ENCODE measurements at regions not wholly inside any gene's neighbourhood (a gene's known extent, or its start where the extent isn't known, plus 50 kb on each side); places are given as distances from the start of the nearest gene placed in this dataset.
"Not testable (repeated sequence)": the region's sequence is repeated elsewhere in the genome, so short reads cannot be mapped to it uniquely, and the experiment has no call there.

- ChIA-PET POLR2A (interaction anchor here (0.6 kb wide), 1 partner anchor 381 kb away, joined by 3 read pairs; no protein-coding TSS in a partner anchor), CTCF (ENCODE audit: unreplicated experiment) (interaction anchor here (0.6 kb wide), 1 partner anchor 98 kb away, joined by 3 read pairs; no protein-coding TSS in a partner anchor)
- H3K4me2 ChIP-seq (ENCODE audit: low read length); H2AFZ ChIP-seq (ENCODE audit: low read length); H3K9me2 ChIP-seq (ENCODE audit: insufficient read depth, low read length); BruUV-seq (replicated peaks); DNase-seq (ENCODE audit: low spot score); H3K79me2 ChIP-seq (ENCODE audit: insufficient read depth, low read depth, low read length); H3K27ac ChIP-seq (ENCODE audit: low read depth, low read length, poor library complexity, severe bottlenecking); H3K36me3 ChIP-seq (ENCODE audit: insufficient read depth, low read length); H4K20me1 ChIP-seq (ENCODE audit: insufficient read depth, low read length); H3K4me1 ChIP-seq (ENCODE audit: insufficient read depth, low read length, poor library complexity, severe bottlenecking); H3K9me3 ChIP-seq (ENCODE audit: low read length); H3K4me3 ChIP-seq (ENCODE audit: low read depth, low read length, poor library complexity, severe bottlenecking): not testable (repeated sequence)
- intact Hi-C loops (cut with micrococcal nuclease; ENCODE audit: unreplicated experiment) = loop anchor here (5.0 kb wide), 1 partner anchor 132 kb away; the partner anchor contains the start of gene SLBP
Observed at GRCh38 chr4:1580692-1581012, 103.5 kb downstream of the FAM53A start.

DNA sequence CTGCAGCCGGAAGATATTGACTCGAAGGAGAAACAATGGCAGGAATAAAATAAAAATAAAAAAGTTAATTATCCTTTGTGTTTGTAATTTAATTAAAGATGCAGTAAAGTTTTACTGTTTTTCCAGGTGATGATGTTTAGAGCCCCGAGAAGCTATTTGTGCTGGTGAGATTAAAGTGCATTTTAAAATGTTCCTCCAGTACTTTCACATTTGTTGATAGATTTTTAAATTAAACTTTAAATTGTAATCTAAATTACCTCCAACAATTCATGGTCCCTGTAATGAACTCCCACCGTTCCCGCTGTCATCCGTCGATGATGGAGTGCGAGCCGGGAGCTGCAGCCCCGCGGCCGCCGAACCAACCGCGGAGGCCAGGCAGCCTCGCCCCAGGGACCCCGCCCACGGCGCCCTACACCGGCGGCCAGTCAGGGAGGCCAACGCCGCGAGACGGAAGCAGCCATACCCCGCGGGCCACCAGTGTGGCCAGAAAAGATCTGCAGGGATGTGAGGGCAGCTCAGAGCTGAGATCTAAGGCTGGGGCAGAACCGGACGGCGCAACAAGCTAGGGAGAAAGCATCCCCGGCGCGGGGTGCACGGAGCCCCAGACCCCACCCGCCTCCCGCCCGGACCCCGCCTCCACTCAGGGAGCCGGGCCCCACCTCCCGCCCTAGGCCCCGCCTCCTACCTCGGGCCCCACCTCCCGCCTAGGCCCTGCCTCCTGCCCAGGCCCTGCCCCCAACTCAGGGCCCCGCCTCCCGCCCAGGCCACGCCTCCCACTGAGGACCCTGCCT, 104.0 kb downstream of the FAM53A start:
- Histone ChIP-seq H3K9me3 (ENCODE audit: low read length) (no peaks in the 10 kb centered on the region), H3K4me3 (ENCODE audit: low read depth, low read length, poor library complexity, severe bottlenecking) (peak overlapping the region; percentile 75), H3K9me2 (ENCODE audit: insufficient read depth, low read length) (no peaks in the 10 kb centered on the region), H3K36me3 (ENCODE audit: insufficient read depth, low read length) (no peaks in the 10 kb centered on the region), H3K27ac (ENCODE audit: low read depth, low read length, poor library complexity, severe bottlenecking) (peak overlapping the region; percentile 52), H2AFZ (ENCODE audit: low read length) (peak overlapping the region; percentile 89; the same call in 1 of the 2 replicates), H4K20me1 (ENCODE audit: insufficient read depth, low read length) (no peaks in the 10 kb centered on the region), H3K4me1 (ENCODE audit: insufficient read depth, low read length, poor library complexity, severe bottlenecking) (peaks cover 4% of the 10 kb centered on the region), H3K4me2 (ENCODE audit: low read length) (peak overlapping the region; percentile 92), H3K79me2 (ENCODE audit: insufficient read depth, low read depth, low read length) (no peaks in the 10 kb centered on the region)
- TF ChIP-seq EZH2phosphoT487 (IDR thresholded peaks at IDR 0.05; ENCODE audit: borderline replicate concordance, low read depth, low read length) = no peak
- TF ChIP-seq, protein P1, sequence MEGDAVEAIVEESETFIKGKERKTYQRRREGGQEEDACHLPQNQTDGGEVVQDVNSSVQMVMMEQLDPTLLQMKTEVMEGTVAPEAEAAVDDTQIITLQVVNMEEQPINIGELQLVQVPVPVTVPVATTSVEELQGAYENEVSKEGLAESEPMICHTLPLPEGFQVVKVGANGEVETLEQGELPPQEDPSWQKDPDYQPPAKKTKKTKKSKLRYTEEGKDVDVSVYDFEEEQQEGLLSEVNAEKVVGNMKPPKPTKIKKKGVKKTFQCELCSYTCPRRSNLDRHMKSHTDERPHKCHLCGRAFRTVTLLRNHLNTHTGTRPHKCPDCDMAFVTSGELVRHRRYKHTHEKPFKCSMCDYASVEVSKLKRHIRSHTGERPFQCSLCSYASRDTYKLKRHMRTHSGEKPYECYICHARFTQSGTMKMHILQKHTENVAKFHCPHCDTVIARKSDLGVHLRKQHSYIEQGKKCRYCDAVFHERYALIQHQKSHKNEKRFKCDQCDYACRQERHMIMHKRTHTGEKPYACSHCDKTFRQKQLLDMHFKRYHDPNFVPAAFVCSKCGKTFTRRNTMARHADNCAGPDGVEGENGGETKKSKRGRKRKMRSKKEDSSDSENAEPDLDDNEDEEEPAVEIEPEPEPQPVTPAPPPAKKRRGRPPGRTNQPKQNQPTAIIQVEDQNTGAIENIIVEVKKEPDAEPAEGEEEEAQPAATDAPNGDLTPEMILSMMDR (conservative IDR thresholded peaks at IDR 0.05; ENCODE audit: low read length) = no peak
- peak; percentile 91 for DNase-seq (ENCODE audit: low spot score)
- POLR2A ChIA-PET = interaction anchor here (0.6 kb wide), 1 partner anchor 381 kb away, joined by 3 read pairs; no protein-coding TSS in a partner anchor
- intact Hi-C loops (cut with micrococcal nuclease; ENCODE audit: unreplicated experiment) = loop anchor here (5.0 kb wide), 1 partner anchor 132 kb away; the partner anchor contains the start of gene SLBP
- CTCF ChIA-PET (ENCODE audit: unreplicated experiment) = interaction anchor here (0.6 kb wide), 1 partner anchor 98 kb away, joined by 3 read pairs; no protein-coding TSS in a partner anchor
- BruUV-seq (replicated peaks) = no TSS peak

- CTCF ChIA-PET (ENCODE audit: unreplicated experiment) = no interaction called here
- peak overlapping the region; percentile 89; the same call in 1 of the 2 replicates for H2AFZ ChIP-seq (ENCODE audit: low read length)
Observed at GRCh38 chr4:1579001-1579900, 104.9 kb downstream of the FAM53A start.

More at GRCh38 chr4:1579001-1579900, 104.9 kb downstream of the FAM53A start:
- peaks cover 4% of the 10 kb centered on the region for H3K4me1 ChIP-seq (ENCODE audit: insufficient read depth, low read length, poor library complexity, severe bottlenecking)
- intact Hi-C loops (cut with micrococcal nuclease; ENCODE audit: unreplicated experiment) = no loop called here
- no peaks in the 10 kb centered on the region for H3K9me2 ChIP-seq (ENCODE audit: insufficient read depth, low read length)
- no peaks in the 10 kb centered on the region for H3K79me2 ChIP-seq (ENCODE audit: insufficient read depth, low read depth, low read length)
- peak overlapping the region; percentile 52 for H3K27ac ChIP-seq (ENCODE audit: low read depth, low read length, poor library complexity, severe bottlenecking)
- H3K36me3 ChIP-seq (ENCODE audit: insufficient read depth, low read length) = no peaks in the 10 kb centered on the region
- peak overlapping the region; percentile 75 for H3K4me3 ChIP-seq (ENCODE audit: low read depth, low read length, poor library complexity, severe bottlenecking)
- no peaks in the 10 kb centered on the region for H3K9me3 ChIP-seq (ENCODE audit: low read length)
- no peaks in the 10 kb centered on the region for H4K20me1 ChIP-seq (ENCODE audit: insufficient read depth, low read length)
- POLR2A ChIA-PET = no interaction called here
- TF ChIP-seq, protein P1 (conservative IDR thresholded peaks at IDR 0.05; ENCODE audit: low read length) = peak; percentile 71
- TF ChIP-seq EZH2phosphoT487 (IDR thresholded peaks at IDR 0.05; ENCODE audit: borderline replicate concordance, low read depth, low read length) = no peak
- DNase-seq (ENCODE audit: low spot score) = peak; percentile 61
- no TSS peak for BruUV-seq (replicated peaks)
- H3K4me2 ChIP-seq (ENCODE audit: low read length) = peak overlapping the region; percentile 92

Data from OCI-LY7 (cell line).